RPMI7951 (cell line): ENCODE measurements at regions not wholly inside any gene's neighbourhood (a gene's known extent, or its start where the extent isn't known, plus 50 kb on each side); places are given as distances from the start of the nearest gene placed in this dataset.
"Not testable (repeated sequence)": the region's sequence is repeated elsewhere in the genome, so short reads cannot be mapped to it uniquely, and the experiment has no call there.

ENCODE experiments used
- DNase-seq: peaks from one replicate; pipeline ENCODE4 v3.0.0-alpha.2; 2012; ENCODE audit warnings: low read depth

DNA sequence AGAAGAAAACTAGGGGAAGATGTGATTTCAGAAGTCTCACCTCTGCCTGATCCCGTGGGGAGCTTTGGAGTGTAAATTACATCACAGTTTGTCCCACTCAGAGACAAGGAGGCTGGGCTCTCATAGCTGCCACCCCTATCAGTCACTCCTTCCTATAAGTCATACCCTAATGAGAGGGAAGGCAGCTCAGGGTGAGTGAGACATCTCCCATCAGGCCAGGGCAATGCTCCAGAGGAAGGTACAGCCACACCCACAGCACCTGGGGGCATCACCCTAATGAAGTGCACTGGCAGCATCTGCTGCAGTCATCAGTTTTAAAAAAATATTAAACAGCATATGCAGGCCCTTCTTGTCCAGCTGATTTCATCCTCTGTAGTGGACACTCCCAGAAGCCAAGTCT is 223.1 kb upstream of the NBPF12 start:
- not testable (repeated sequence) for DNase-seq

DNA sequence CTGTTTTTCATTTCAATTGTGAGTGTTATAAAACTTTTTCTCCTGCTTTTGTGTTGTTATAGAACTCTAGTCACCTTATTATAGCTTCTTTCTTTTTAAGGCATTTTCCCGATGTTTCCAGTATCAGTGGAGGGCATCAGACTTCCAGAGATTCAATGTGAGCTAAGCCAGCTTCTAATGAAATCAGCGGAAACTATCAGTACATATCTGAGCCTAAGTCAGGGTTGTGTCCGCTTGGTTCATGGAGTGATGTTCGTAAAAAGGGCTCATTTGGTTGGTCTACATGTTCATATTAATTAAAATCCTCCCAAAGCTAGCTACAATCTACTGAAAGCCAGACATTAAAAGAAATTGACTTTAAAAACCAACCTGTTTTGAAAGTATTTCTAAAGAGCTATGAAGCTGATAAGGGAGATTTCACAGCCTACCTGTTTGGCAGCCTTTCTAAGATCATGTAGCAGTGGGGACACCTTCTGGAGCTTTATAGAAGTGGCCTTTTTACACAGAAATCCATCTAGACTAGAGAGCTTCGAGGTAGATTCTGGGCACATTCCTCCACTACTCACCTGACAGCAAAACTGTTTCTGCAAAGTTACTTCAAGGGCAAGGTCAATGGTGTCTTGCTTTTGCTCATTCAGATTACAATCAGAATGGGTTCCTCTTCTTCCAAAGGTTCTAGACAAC is 227.1 kb upstream of the NBPF12 start:
- peak; percentile 13 for DNase-seq

DNA sequence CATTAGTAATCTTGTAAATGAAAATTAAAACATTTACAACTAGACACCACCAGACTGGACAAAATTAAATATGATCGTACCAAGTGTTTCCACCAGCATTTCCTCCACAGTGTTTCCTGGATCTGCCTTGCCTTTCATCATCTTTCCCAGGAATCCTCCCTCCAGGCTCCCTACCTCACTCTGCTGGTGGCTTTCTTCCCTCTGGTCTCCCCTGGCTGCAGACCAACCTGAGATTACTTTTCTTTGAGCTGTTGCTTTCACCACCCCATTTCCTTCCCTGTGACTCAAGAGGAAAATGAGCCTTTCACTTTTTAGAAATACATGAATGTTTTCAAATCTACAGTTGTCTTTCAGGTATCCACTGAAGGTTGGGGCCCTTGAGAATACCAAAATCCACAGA is 228.8 kb upstream of the NBPF12 start:
- not testable (repeated sequence) for DNase-seq

DNA sequence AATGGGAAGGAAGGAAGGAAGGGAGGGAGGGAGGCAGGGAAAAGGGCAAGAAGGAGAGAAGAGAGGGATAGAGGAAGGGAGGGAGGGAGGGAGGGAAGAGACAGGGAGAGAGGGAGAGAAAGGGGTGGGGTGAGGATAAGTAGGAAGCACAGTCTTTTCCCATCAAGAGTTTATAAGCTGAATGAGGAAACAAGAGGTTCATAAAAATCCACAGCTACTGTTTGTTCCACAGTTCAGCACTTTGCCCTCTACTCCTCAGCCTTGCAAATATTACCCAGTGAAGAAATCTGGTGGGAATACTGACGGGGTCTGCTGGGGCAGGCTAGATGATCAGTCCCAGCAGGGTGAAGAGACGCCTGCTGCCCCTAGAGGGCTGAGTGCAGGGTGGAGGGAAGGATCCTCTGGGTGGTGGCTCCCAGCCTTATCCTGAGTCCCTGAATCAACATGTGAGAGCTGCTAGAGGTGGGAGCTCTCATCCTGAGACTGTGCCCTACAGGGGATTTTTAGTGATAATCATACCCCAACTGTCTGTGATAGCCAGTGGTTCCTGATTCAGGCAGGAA is 233.9 kb upstream of the NBPF12 start:
- not testable (repeated sequence) for DNase-seq

DNA sequence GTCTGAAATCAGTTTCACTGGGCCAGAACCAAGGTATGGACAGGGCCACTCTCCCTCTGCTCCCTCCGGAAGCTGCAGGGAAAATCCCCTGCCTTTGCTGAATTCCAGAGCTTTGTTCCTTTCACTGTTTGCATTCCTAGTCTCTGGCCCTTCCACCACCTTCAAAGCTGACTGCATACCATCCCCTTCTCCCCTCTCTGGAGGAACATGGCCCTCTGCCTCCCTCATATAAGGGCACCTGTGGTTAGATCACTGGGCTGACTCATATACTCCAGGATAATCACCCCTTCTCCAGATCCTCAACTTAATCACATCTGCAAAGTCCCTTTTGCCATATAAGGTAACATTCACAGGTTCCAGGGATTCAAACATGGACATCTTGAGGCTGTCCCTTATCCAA is 236.8 kb upstream of the NBPF12 start:
- DNase-seq: peak; percentile 64

DNA sequence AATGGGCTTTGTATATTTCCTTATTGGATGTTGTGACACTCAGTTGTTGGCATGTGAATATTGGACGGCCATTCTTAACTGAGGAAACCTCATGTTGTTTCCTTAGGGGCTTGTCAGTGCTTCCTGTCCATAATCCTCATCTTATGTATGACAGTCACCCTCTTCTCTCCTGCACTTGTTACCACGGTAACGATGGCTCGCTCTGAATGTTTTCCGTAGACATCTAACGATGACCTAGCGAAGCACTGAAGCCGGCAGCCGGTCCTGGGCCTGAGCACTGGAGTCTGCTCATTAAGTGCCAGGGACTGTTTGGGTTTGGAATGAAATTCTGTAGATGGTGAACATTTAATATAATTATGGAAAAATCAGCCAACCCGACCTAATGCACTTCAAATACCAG is 242.7 kb upstream of the NBPF12 start:
- DNase-seq: not testable (repeated sequence)

DNA sequence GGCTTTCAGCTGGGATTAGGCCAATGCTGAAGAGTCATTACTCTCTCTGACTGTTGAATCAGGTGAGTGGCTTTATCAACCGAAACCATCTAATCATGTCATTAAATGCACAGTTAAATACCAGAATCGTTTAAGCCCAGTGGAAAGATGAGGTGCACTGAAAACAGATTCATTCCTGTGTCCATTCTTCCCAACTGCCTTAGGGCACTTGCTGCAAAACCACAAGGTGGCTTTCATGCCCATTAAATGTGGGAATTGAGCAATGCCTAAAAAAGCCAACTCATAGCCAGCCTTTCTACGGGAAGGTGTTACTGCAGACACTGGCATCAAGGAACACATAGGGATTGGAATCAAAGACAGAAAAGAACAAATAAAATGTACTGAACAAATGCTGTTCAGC is 246.3 kb upstream of the NBPF12 start:
- not testable (repeated sequence) for DNase-seq

DNA sequence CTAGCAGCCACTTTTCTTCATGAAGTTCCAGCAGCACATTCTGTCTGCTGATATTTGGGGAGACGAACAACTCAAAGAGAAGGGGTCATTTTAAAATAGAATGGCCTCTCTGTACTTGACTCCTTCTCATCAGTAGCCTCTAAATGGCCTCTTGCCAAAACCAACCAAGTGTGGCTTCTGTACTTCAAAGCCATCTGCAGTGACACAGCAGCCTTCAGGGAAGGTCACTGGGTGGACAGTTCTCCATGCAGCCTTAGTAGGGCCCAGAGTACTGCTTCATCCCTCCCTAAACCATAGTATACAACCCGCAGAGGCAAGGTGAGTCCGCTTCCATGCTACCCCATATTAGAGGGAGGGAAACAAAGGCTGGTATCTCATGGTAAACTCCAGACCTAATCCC is 249.2 kb upstream of the NBPF12 start:
- DNase-seq: peak; percentile 15

DNA sequence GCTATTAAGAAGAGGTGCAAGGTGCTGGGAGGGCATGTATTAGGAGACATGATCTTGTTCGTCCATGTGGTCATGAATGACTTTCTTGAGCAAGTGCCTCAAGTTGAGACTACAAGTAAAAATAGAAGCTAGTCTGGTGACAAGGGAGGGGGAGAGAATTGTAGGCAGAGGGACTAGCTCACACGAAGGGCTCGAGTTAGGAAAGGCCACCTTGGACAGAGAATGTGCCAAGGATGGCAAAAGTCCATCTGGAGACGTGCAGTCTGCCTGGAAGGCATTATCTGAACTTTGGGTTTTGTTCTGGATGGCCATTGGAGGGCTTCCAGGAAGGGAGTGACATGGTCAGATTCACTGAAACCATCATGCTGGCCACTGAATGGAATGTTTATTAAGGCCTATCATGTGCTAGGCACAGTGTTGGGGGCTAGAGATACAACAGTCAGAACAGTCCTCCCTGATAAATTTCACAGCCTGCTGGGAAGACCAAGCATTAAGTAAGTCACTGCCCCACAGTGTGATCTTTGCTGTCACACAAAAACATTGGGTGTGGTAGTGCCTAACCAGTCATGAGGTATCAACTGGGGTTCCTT is 251.3 kb upstream of the NBPF12 start:
- DNase-seq: peak; percentile 18

DNA sequence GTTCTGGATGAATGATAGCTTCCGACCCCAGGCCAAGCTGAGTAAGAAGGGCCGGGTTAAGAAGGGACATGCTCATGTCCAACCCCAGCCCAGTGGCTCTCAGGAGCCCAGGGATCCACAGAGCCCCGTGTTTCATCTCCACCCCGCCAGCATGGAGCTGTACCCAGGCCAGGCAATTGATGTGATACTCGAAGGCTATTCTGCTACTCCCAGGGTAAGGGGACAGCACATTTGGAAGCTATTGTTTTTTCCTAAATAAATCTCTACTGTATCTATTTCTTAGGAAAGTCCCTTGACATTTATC is 255.0 kb upstream of the NBPF12 start:
- DNase-seq: not testable (repeated sequence)

DNA sequence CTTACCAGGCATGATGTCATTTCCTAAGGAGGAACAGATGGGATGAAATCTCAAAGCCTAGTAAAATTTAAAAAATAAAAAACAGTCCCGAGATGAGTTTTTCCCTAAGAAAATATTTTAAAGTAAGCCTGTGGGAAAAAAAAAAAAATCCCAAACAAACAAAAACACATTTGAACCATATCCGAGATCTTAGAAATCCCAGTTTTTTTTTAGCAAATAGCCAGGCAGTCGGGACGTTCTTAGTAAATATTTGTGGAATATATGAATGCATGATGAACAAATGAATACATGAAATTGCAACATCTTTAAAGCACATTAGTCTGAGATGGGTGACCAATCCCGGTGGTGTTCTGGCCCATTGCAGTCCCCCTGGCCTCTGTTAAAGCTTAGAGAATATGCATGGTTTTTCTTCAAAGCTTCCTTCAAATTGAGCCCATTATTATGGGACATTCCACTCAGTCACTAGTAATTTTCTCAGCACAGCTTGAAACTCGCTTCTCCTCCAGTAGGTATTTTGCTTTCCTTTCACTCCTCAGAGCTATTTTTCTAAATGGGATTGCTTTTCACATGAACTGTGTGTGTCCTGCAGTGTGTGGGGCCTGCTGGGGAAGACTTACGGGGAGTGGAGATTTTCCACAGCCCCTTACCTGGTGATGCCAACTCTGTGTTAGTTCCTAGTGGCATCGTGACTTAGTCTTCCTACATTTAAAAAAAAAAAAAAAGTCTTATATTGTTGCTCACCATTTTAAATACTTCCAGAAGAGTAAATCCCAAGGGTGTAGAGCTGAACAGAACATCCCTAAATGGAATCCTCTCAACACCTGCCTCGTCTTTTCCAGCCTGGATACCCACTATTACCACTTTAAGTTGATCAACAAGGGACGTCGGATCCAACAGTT is 255.6 kb upstream of the NBPF12 start:
- not testable (repeated sequence) for DNase-seq

DNA sequence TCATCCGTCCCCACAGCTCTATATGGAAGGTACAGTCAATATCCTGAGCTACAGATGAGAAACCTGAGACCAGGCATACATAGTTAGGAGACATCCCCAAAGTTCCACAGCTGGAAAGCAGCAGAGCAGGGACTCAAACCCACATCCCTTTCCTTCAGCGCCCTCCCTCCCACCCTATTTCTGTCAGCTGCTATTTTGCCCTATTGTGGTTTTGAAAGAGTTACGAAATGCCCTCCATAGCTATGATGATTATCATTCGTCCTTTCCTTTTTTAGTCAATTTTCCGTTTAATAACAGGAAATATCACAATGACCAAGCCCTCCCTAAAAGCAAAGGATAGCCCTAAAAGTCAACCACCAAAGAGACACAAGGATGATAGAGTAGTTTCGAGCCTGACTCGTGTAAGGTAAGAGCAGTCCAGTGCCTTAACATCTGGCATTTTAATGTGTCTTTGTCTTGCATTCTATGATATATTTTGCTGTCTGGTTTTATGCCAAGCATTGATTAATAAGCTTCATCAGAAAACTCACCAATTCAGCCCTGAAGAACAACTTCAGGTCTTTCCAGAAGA is 264.3 kb upstream of the NBPF12 start:
- peak; percentile 38 for DNase-seq

DNA sequence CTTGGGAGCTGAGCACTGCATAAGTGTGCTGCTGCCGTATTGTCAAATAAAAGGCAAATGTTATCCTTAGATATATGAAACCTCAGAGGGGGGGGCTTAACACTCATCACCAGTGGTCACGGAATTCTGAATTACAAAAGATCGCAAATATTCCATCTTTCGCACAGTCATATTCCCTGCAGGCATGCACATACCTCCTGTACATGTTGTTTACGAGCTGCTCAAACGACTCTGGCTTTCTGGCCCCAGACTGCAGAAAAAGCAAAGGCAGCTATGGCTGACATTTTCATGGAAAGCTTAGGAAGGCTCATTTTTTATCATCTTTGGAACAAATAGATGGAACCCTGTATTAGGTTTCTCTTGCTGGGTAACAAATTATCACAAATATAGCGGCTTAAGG is 265.5 kb upstream of the NBPF12 start:
- peak; percentile 3 for DNase-seq

DNA sequence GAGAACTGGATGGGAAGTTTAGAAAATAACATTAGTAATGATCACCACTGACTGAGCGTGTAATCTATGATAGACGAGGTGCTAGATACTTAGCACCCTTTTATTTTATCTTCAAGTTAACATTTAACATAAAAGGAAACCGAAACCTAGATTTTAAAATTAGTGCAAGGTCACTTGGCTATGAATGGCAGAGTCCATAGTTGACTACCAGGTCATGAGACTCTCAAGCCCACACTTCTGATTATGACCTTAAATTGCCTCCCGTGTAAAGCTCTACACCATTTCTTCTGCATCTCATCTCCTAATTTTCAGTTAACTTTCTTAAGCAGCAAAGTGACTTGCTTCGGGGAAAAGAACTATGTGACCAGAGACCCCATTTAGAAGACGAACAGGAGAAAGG is 266.5 kb upstream of the NBPF12 start:
- DNase-seq: not testable (repeated sequence)

DNA sequence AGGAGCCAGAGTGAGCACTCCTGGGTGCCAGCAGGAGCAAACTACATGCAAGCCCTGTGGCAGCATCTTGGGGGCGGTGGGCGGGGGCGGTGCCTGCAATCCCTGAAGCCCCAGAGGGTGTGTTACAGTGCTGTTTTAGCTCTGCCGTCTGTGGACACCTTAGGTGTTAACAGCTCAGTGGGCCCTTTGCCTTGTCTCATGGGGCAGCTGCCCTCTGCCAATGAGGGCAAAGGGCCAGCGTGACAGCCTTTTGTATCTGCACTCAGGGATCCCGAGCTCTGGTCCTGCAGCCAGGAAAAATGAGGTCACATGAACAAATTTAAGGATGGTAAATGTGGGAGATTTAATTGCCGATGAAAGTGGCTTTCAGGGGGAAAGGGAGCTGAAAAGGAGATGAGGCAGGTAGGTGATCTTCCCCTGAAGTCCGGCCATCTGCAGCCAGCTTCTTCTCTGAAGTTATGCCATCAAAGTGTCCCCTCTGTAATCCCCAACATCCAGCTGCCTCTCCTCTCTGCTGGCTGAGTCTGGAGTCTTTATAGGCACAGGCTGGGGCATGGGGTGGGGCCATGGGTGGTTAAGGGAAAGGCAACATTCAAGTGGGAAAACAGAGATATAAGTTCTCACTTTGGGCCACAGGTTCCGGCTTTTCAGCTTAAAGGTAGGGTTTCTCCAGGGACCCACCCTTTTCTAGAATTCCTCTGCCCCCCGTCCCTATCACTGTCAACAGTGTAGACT is 267.1 kb upstream of the NBPF12 start:
- DNase-seq: not testable (repeated sequence)

DNA sequence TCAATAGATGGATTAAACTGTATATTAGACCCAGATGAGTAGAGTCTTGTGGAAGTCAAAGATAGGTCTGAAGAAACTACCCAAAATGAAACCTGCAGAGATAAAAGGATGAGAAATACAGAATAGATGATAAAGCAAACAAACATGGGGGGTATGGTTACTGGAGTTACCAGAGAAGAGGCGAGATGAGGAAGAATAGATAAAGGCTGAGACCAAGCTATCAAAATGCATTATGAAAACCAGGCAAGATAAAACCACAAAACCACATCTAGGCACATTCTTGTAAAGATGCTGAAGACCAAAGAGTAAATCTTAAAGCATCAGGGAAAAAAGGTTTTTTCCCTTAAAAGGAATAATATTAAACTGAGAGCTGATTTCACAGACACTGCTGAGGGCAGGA is 271.8 kb upstream of the NBPF12 start:
- DNase-seq: not testable (repeated sequence)

DNA sequence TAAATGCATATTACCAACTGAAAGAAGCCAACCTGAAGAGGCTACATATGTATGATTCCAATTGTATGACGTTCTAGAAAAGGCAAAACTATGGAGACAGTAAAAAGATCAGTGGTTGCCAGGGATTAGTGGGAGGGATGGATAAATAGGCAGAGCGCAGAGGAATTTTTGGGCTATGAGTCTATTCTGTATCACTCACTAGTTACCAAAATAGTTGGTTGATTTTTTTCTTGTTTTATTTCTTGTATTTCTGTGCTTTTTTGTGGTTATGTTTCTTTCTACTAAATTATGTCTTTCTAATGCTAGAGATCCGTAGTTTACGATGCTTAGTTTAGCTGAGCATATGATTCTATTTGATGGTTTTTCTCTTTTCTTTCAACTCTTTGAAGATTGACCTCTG is 277.9 kb upstream of the NBPF12 start:
- DNase-seq: not testable (repeated sequence)

DNA sequence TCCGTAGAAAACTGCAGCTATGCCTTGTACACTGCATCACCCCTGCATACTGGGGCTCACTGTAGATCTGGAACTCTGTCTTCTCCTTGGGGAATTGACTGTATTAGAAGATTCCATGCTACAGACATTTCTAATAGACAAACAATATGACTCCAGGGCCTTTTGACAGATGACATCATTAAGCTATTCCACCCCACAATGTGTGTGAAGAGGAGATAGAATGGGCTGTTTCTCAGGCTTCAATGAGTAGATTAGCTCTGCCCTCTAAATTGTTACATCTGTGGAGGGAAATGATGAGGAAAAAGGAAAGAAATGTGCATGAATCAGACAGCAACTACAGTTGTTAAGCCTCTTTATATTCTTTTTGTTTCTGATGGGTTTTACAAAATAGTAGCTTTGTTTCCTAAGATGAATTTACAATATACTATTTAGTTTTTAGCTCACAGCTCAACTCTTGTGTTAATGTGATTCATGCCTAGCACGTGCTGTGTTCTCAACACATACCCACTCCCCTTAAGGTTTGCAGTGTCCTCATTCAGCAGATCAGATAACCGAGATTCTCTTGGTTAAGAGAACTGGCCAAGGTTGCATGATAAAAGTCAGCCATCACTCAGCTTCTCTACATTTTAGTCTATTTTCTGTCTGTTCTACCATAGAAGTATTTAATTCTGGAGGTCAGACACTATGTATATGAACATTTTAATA is 281.6 kb upstream of the NBPF12 start:
- DNase-seq: peak; percentile 26

DNA sequence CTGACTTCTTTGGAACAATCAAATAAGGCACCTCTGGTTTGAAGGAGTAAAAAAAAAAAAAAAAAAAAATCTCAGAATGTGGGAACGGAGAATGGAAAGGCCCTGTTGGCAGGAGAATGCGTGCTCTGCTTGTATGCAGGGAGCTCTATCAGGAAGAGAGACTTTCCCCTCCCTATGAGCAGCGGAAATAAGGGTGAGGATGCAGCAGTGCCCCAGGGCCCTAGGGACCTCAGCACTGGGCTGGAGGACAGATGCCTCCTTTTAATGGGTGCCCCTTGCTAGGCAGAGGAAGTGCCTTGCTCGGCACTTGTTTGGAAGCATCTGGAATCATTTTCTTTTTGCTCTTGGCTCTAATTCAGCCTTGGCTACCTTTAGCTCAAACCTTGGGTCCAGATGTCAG is 283.4 kb upstream of the NBPF12 start:
- peak; percentile 42 for DNase-seq

DNA sequence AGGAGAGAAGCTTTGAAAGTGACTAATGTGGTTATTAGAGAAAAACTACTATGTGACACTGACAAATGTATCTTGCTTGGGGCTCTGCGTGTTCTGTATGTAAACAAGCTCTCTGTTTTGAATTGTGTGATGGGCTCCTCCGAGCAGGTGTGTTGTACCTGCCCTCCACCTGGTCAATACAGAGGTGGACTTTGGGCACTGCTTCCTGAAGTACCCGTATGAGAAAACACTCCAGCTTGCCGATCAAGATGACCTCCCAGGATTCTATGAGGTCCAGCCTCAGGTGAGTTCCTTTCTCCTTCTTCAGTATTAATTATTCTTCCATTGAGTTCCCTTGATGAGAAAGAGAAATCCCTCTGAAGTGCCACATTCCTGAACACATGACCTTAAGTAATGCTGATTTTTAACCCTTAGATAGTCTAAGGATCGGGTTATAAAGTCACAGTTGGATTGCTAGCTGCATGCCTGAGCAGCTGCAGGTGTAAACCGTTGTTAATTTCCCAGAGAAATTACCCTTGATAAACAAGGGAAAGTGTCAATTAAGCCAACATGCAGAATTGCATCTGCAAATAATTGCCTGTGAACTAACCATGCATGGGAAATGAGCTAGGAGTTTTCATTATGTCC is 292.0 kb upstream of the NBPF12 start:
- DNase-seq: not testable (repeated sequence)
